ENCODE measurements at regions not wholly inside any gene's neighbourhood (a gene's known extent, or its start where the extent isn't known, plus 50 kb on each side); places are given as distances from the start of the nearest gene placed in this dataset.
"Not testable (repeated sequence)": the region's sequence is repeated elsewhere in the genome, so short reads cannot be mapped to it uniquely, and the experiment has no call there.

- Mint-ChIP-seq H3K27me3 (no peaks in the 10 kb centered on the region), H3K4me1 (no peaks in the 10 kb centered on the region), H3K36me3 (no peaks in the 10 kb centered on the region), H3K27ac (no peak overlapping the region), H3K4me3 (no peak overlapping the region), H3K9me3 (no peaks in the 10 kb centered on the region)
These were observed 308.4 kb downstream of the RPS24 start for GRCh38 chr10:78341953-78342614.

- no peaks in the 10 kb centered on the region for H3K9me3 Mint-ChIP-seq
- H3K4me1 Mint-ChIP-seq: no peaks in the 10 kb centered on the region
- H3K36me3 Mint-ChIP-seq: peaks cover 2% of the 10 kb centered on the region
- H3K27ac Mint-ChIP-seq: no peak overlapping the region
- no peak overlapping the region for H3K4me3 Mint-ChIP-seq
- peaks cover 3% of the 10 kb centered on the region for H3K27me3 Mint-ChIP-seq
These were observed 309.4 kb downstream of the RPS24 start for GRCh38 chr10:78342827-78343653.

- H3K27me3 Mint-ChIP-seq, H3K36me3 Mint-ChIP-seq, H3K27ac Mint-ChIP-seq, H3K9me3 Mint-ChIP-seq, H3K4me3 Mint-ChIP-seq, H3K4me1 Mint-ChIP-seq: not testable (repeated sequence)
These were observed 310.6 kb downstream of the RPS24 start for GRCh38 chr10:78344257-78344656.

- H3K27ac Mint-ChIP-seq, H3K4me3 Mint-ChIP-seq: not testable (repeated sequence)
These were observed 311.9 kb downstream of the RPS24 start for GRCh38 chr10:78345515-78345914.

GRCh38 chr10:78346721-78347120 lies 313.1 kb downstream of the RPS24 start:
- Mint-ChIP-seq H3K4me1 (no peaks in the 10 kb centered on the region), H3K27ac (no peak overlapping the region), H3K36me3 (peaks cover 2% of the 10 kb centered on the region), H3K9me3 (no peaks in the 10 kb centered on the region), H3K4me3 (no peak overlapping the region), H3K27me3 (peaks cover 3% of the 10 kb centered on the region)

More at GRCh38 chr10:78345515-78345914, 311.9 kb downstream of the RPS24 start:
- not testable (repeated sequence) for H3K9me3 Mint-ChIP-seq, H3K4me1 Mint-ChIP-seq, H3K36me3 Mint-ChIP-seq, H3K27me3 Mint-ChIP-seq

GRCh38 chr10:78348411-78349164 lies 314.9 kb downstream of the RPS24 start:
- Mint-ChIP-seq H3K27me3 (peaks cover 5% of the 10 kb centered on the region), H3K9me3 (no peaks in the 10 kb centered on the region), H3K4me3 (no peak overlapping the region), H3K36me3 (peaks cover 2% of the 10 kb centered on the region), H3K27ac (no peak overlapping the region), H3K4me1 (no peaks in the 10 kb centered on the region)

- no peaks in the 10 kb centered on the region for H3K4me1 Mint-ChIP-seq
- peaks cover 5% of the 10 kb centered on the region for H3K27me3 Mint-ChIP-seq
- H3K4me3 Mint-ChIP-seq: no peak overlapping the region
- no peak overlapping the region for H3K27ac Mint-ChIP-seq
- H3K36me3 Mint-ChIP-seq: peaks cover 2% of the 10 kb centered on the region
- H3K9me3 Mint-ChIP-seq: no peaks in the 10 kb centered on the region
These were observed 315.5 kb downstream of the RPS24 start for GRCh38 chr10:78349165-78349516.

- H3K27me3 Mint-ChIP-seq: peaks cover 5% of the 10 kb centered on the region
- H3K27ac Mint-ChIP-seq: no peak overlapping the region
- H3K4me1 Mint-ChIP-seq: no peaks in the 10 kb centered on the region
- H3K36me3 Mint-ChIP-seq: peaks cover 2% of the 10 kb centered on the region
- no peak overlapping the region for H3K4me3 Mint-ChIP-seq
- no peaks in the 10 kb centered on the region for H3K9me3 Mint-ChIP-seq
These were observed 316.4 kb downstream of the RPS24 start for GRCh38 chr10:78349911-78350663.

- Mint-ChIP-seq H3K4me1 (no peaks in the 10 kb centered on the region), H3K27ac (no peak overlapping the region), H3K36me3 (peaks cover 2% of the 10 kb centered on the region), H3K27me3 (peaks cover 5% of the 10 kb centered on the region), H3K9me3 (no peaks in the 10 kb centered on the region), H3K4me3 (no peak overlapping the region)
These were observed 317.6 kb downstream of the RPS24 start for GRCh38 chr10:78351283-78351682.

- no peaks in the 10 kb centered on the region for H3K9me3 Mint-ChIP-seq
- H3K36me3 Mint-ChIP-seq: peaks cover 2% of the 10 kb centered on the region
- no peak overlapping the region for H3K4me3 Mint-ChIP-seq
- H3K27ac Mint-ChIP-seq: no peak overlapping the region
- H3K27me3 Mint-ChIP-seq: peaks cover 5% of the 10 kb centered on the region
- no peaks in the 10 kb centered on the region for H3K4me1 Mint-ChIP-seq
These were observed 318.1 kb downstream of the RPS24 start for GRCh38 chr10:78351809-78352208.

- Mint-ChIP-seq H3K36me3 (no peaks in the 10 kb centered on the region), H3K9me3 (no peaks in the 10 kb centered on the region), H3K4me3 (no peak overlapping the region), H3K27ac (no peak overlapping the region), H3K27me3 (peaks cover 2% of the 10 kb centered on the region), H3K4me1 (no peaks in the 10 kb centered on the region)
These were observed 320.0 kb downstream of the RPS24 start for GRCh38 chr10:78353636-78354035.

GRCh38 chr10:78354101-78354500 lies 320.4 kb downstream of the RPS24 start:
- Mint-ChIP-seq H3K27ac (no peak overlapping the region), H3K4me1 (no peaks in the 10 kb centered on the region), H3K9me3 (no peaks in the 10 kb centered on the region), H3K36me3 (no peaks in the 10 kb centered on the region), H3K27me3 (peaks cover 2% of the 10 kb centered on the region), H3K4me3 (no peak overlapping the region)

GRCh38 chr10:78356291-78356900 lies 322.7 kb downstream of the RPS24 start:
- H3K27me3 Mint-ChIP-seq: peaks cover 2% of the 10 kb centered on the region
- no peaks in the 10 kb centered on the region for H3K9me3 Mint-ChIP-seq
- no peaks in the 10 kb centered on the region for H3K4me1 Mint-ChIP-seq
- H3K36me3 Mint-ChIP-seq: no peaks in the 10 kb centered on the region
- H3K4me3 Mint-ChIP-seq: no peak overlapping the region
- H3K27ac Mint-ChIP-seq: no peak overlapping the region

- Mint-ChIP-seq H3K36me3 (no peaks in the 10 kb centered on the region), H3K27me3 (no peaks in the 10 kb centered on the region), H3K4me1 (peaks cover 9% of the 10 kb centered on the region), H3K4me3 (no peak overlapping the region), H3K27ac (no peak overlapping the region), H3K9me3 (no peaks in the 10 kb centered on the region)
These were observed 323.7 kb downstream of the RPS24 start for GRCh38 chr10:78357141-78358063.

All from activated naive CD4-positive, alpha-beta T cell treated with anti-CD3 and anti-CD28 coated beads, Interleukin-2, amount 50 U/mL, for 24 hours (primary cell).